ENCODE measurements at regions not wholly inside any gene's neighbourhood (a gene's known extent, or its start where the extent isn't known, plus 50 kb on each side); places are given as distances from the start of the nearest gene placed in this dataset.

DNA sequence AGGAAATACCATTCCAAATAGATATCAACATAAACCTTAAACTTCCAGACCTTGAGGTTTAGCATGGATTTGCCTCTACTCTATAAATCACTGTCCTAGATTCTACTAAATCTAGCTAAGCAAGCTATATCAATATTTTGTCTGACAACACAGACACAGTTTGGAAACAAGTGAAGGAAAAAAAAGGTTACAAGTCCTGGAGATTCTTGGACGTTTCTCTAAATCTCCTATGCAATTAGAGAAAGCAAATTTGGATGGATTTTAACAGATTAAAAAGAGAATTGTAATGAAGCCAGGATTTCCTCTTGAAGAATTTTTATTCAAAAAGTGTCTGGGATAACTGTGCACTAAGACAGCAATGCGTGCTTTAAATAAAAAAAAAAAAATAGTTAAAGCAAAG is 441.1 kb upstream of the DPH6 start:
- Histone ChIP-seq H3K23ac (ENCODE audit: low read length in 2 of 2) (no peak overlapping the region), H3K4me1 (ENCODE audit: control insufficient read depth, insufficient read depth, low read depth, low read length) (no peaks in the 10 kb centered on the region), H3K36me3 (ENCODE audit: control insufficient read depth in 1 of 2, insufficient read depth in 2 of 2, low read depth in 1 of 2, low read length in 2 of 2) (no peaks in the 10 kb centered on the region), H3K18ac (ENCODE audit: low read depth in 1 of 2, low read length in 2 of 2) (no peak overlapping the region), H3K79me1 (replicated peaks; ENCODE audit: low read length, poor library complexity, severe bottlenecking) (no peaks in the 10 kb centered on the region), H3K9me3 (ENCODE audit: control insufficient read depth, low read length) (no peaks in the 10 kb centered on the region), H2AK5ac (ENCODE audit: low read length, severe bottlenecking) (no peak overlapping the region), H2BK5ac (ENCODE audit: low read depth, low read length, poor library complexity, severe bottlenecking) (no peak overlapping the region), H2BK120ac (ENCODE audit: low read depth, low read length) (no peak overlapping the region), H2AFZ (ENCODE audit: low read depth, low read length) (no peak overlapping the region), H4K8ac (ENCODE audit: low read length) (no peak overlapping the region), H3K4me3 (ENCODE audit: insufficient read depth in 1 of 2, low read depth in 1 of 2, low read length in 2 of 2) (no peak overlapping the region), H4K91ac (ENCODE audit: low read length) (no peak overlapping the region), H3K27me3 (ENCODE audit: control insufficient read depth in 1 of 2, insufficient read depth in 1 of 2, low read length in 2 of 2) (no peaks in the 10 kb centered on the region), H3K9ac (ENCODE audit: low read length) (no peak overlapping the region), H3K4ac (ENCODE audit: low read depth in 1 of 2, low read length in 2 of 2) (no peak overlapping the region), H3K14ac (ENCODE audit: low read length in 2 of 2) (no peak overlapping the region), H3K27ac (ENCODE audit: low read length, poor library complexity, severe bottlenecking) (no peak overlapping the region), H2BK15ac (ENCODE audit: low read depth, poor library complexity, severe bottlenecking) (no peak overlapping the region), H3K4me2 (ENCODE audit: low read length, poor library complexity, severe bottlenecking) (no peak overlapping the region), H2BK12ac (ENCODE audit: low read length in 2 of 2) (no peak overlapping the region)
- 88% methylated on average over 2 of the region's 2 CpGs for WGBS
- DNase-seq = no peak

DNA sequence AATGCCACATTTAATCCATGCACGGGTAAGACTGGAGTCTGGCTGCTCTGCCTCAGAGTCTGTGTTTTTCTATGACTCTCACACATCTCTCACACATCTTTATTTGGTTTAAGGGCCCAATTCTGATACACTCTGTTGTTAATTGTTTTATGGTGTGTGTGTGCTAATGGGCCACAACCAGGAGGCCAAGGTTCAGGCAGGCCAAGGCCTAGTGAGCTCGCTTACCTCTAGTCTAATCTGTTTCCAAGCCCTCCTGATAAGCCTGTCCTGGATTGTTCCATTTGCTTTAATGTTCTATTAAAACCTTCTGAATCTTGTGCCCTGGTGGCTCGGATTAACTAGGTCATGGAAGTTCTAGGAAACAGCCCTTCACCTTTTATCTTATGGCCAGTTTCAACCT is 445.4 kb upstream of the DPH6 start:
- Histone ChIP-seq H2BK5ac (ENCODE audit: low read depth, low read length, poor library complexity, severe bottlenecking) (no peak overlapping the region), H3K36me3 (ENCODE audit: control insufficient read depth in 1 of 2, insufficient read depth in 2 of 2, low read depth in 1 of 2, low read length in 2 of 2) (no peaks in the 10 kb centered on the region), H3K27ac (ENCODE audit: low read length, poor library complexity, severe bottlenecking) (no peak overlapping the region), H3K4me2 (ENCODE audit: low read length, poor library complexity, severe bottlenecking) (no peak overlapping the region), H2BK120ac (ENCODE audit: low read depth, low read length) (no peak overlapping the region), H3K9ac (ENCODE audit: low read length) (no peak overlapping the region), H3K4ac (ENCODE audit: low read depth in 1 of 2, low read length in 2 of 2) (no peak overlapping the region), H3K9me3 (ENCODE audit: control insufficient read depth, low read length) (no peaks in the 10 kb centered on the region), H2BK12ac (ENCODE audit: low read length in 2 of 2) (no peak overlapping the region), H3K23ac (ENCODE audit: low read length in 2 of 2) (no peak overlapping the region), H4K8ac (ENCODE audit: low read length) (no peak overlapping the region), H3K18ac (ENCODE audit: low read depth in 1 of 2, low read length in 2 of 2) (no peak overlapping the region), H4K91ac (ENCODE audit: low read length) (no peak overlapping the region), H3K79me1 (replicated peaks; ENCODE audit: low read length, poor library complexity, severe bottlenecking) (no peaks in the 10 kb centered on the region), H2AFZ (ENCODE audit: low read depth, low read length) (no peak overlapping the region), H3K14ac (ENCODE audit: low read length in 2 of 2) (no peak overlapping the region), H3K4me3 (ENCODE audit: insufficient read depth in 1 of 2, low read depth in 1 of 2, low read length in 2 of 2) (no peak overlapping the region), H3K27me3 (ENCODE audit: control insufficient read depth in 1 of 2, insufficient read depth in 1 of 2, low read length in 2 of 2) (no peaks in the 10 kb centered on the region), H3K4me1 (ENCODE audit: control insufficient read depth, insufficient read depth, low read depth, low read length) (no peaks in the 10 kb centered on the region), H2AK5ac (ENCODE audit: low read length, severe bottlenecking) (no peak overlapping the region), H2BK15ac (ENCODE audit: low read depth, poor library complexity, severe bottlenecking) (no peak overlapping the region)
- DNase-seq = no peak
- 77% methylated on average over 3 of the region's 3 CpGs for whole genome bisulfite sequencing

DNA sequence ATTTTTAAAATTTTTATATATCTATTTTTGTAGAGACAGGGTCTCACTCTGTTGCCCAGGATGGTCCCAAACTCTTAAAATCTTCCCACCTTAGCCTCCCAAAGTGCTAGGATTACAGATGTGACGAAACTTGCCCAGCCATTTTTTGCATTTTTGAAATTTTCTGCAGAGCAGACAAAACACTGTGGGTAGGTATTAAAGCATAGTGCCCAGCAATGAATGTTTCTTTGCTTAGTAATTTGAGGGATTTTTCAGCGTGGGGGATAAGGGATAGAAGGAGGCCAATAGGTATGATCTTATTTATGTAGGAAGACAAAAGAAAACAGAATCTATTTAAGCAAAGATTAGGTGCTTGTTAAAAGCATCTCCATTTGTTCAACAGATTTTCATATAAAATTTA is 446.8 kb upstream of the DPH6 start:
- Histone ChIP-seq H4K8ac (ENCODE audit: low read length) (no peak overlapping the region), H3K36me3 (ENCODE audit: control insufficient read depth in 1 of 2, insufficient read depth in 2 of 2, low read depth in 1 of 2, low read length in 2 of 2) (no peaks in the 10 kb centered on the region), H2BK15ac (ENCODE audit: low read depth, poor library complexity, severe bottlenecking) (no peak overlapping the region), H3K4me3 (ENCODE audit: insufficient read depth in 1 of 2, low read depth in 1 of 2, low read length in 2 of 2) (no peak overlapping the region), H3K9ac (ENCODE audit: low read length) (no peak overlapping the region), H2AFZ (ENCODE audit: low read depth, low read length) (no peak overlapping the region), H3K4me1 (ENCODE audit: control insufficient read depth, insufficient read depth, low read depth, low read length) (no peaks in the 10 kb centered on the region), H3K23ac (ENCODE audit: low read length in 2 of 2) (no peak overlapping the region), H3K9me3 (ENCODE audit: control insufficient read depth, low read length) (no peaks in the 10 kb centered on the region), H3K79me1 (replicated peaks; ENCODE audit: low read length, poor library complexity, severe bottlenecking) (no peaks in the 10 kb centered on the region), H3K27ac (ENCODE audit: low read length, poor library complexity, severe bottlenecking) (no peak overlapping the region), H2BK12ac (ENCODE audit: low read length in 2 of 2) (no peak overlapping the region), H3K4me2 (ENCODE audit: low read length, poor library complexity, severe bottlenecking) (no peak overlapping the region), H3K4ac (ENCODE audit: low read depth in 1 of 2, low read length in 2 of 2) (no peak overlapping the region), H3K27me3 (ENCODE audit: control insufficient read depth in 1 of 2, insufficient read depth in 1 of 2, low read length in 2 of 2) (no peaks in the 10 kb centered on the region), H2AK5ac (ENCODE audit: low read length, severe bottlenecking) (no peak overlapping the region), H2BK5ac (ENCODE audit: low read depth, low read length, poor library complexity, severe bottlenecking) (no peak overlapping the region), H3K14ac (ENCODE audit: low read length in 2 of 2) (no peak overlapping the region), H2BK120ac (ENCODE audit: low read depth, low read length) (no peak overlapping the region), H4K91ac (ENCODE audit: low read length) (no peak overlapping the region), H3K18ac (ENCODE audit: low read depth in 1 of 2, low read length in 2 of 2) (no peak overlapping the region)
- DNase-seq = no peak
- WGBS = 68% methylated on average over 2 of the region's 2 CpGs

DNA sequence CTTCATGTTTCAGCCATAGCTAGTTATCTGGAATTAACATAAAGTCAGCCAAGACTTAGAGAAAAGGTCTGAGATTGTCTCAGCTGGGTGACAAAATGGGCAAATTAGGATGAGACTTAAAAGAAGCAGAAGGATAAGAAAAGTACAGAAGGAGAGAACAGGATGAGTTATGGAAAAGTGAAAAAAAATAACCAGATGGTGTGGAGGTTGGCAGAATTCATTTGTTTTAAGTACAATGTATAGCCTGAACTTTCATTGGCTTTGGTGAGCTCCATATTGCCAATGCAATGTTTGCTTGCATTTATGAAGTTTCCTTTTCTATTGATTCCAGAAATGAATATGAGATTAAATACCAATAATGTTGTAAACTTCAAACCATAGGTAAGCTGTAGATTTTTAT is 447.2 kb upstream of the DPH6 start:
- Histone ChIP-seq H3K14ac (ENCODE audit: low read length in 2 of 2) (no peak overlapping the region), H4K8ac (ENCODE audit: low read length) (no peak overlapping the region), H3K4me1 (ENCODE audit: control insufficient read depth, insufficient read depth, low read depth, low read length) (no peaks in the 10 kb centered on the region), H3K18ac (ENCODE audit: low read depth in 1 of 2, low read length in 2 of 2) (no peak overlapping the region), H2AFZ (ENCODE audit: low read depth, low read length) (no peak overlapping the region), H2BK12ac (ENCODE audit: low read length in 2 of 2) (no peak overlapping the region), H4K91ac (ENCODE audit: low read length) (no peak overlapping the region), H2BK5ac (ENCODE audit: low read depth, low read length, poor library complexity, severe bottlenecking) (no peak overlapping the region), H3K27me3 (ENCODE audit: control insufficient read depth in 1 of 2, insufficient read depth in 1 of 2, low read length in 2 of 2) (no peaks in the 10 kb centered on the region), H3K9me3 (ENCODE audit: control insufficient read depth, low read length) (no peaks in the 10 kb centered on the region), H2AK5ac (ENCODE audit: low read length, severe bottlenecking) (no peak overlapping the region), H3K23ac (ENCODE audit: low read length in 2 of 2) (no peak overlapping the region), H3K27ac (ENCODE audit: low read length, poor library complexity, severe bottlenecking) (no peak overlapping the region), H3K79me1 (replicated peaks; ENCODE audit: low read length, poor library complexity, severe bottlenecking) (no peaks in the 10 kb centered on the region), H3K4me2 (ENCODE audit: low read length, poor library complexity, severe bottlenecking) (no peak overlapping the region), H3K9ac (ENCODE audit: low read length) (no peak overlapping the region), H3K36me3 (ENCODE audit: control insufficient read depth in 1 of 2, insufficient read depth in 2 of 2, low read depth in 1 of 2, low read length in 2 of 2) (no peaks in the 10 kb centered on the region), H3K4me3 (ENCODE audit: insufficient read depth in 1 of 2, low read depth in 1 of 2, low read length in 2 of 2) (no peak overlapping the region), H2BK15ac (ENCODE audit: low read depth, poor library complexity, severe bottlenecking) (no peak overlapping the region), H3K4ac (ENCODE audit: low read depth in 1 of 2, low read length in 2 of 2) (no peak overlapping the region), H2BK120ac (ENCODE audit: low read depth, low read length) (no peak overlapping the region)
- DNase-seq = no peak
